ENCODE measurements at regions not wholly inside any gene's neighbourhood (a gene's known extent, or its start where the extent isn't known, plus 50 kb on each side); places are given as distances from the start of the nearest gene placed in this dataset.

GRCh38 chr9:26308328-26308727 is 584.3 kb downstream of the CAAP1 start:
- Histone ChIP-seq H3K27me3 (replicated peaks; ENCODE audit: insufficient read depth) (no peaks in the 10 kb centered on the region), H3K4me1 (ENCODE audit: insufficient read depth) (peaks cover 27% of the 10 kb centered on the region), H3K9me3 (ENCODE audit: low read depth) (no peaks in the 10 kb centered on the region), H3K79me2 (ENCODE audit: insufficient read depth) (no peaks in the 10 kb centered on the region), H3F3A (ENCODE audit: insufficient read depth) (peaks cover 16% of the 10 kb centered on the region; the same call in 1 of the 2 replicates), H3K9me2 (ENCODE audit: insufficient read depth) (no peaks in the 10 kb centered on the region), H4K20me1 (ENCODE audit: insufficient read depth) (no peaks in the 10 kb centered on the region), H3K36me3 (ENCODE audit: low read depth) (no peaks in the 10 kb centered on the region), H3K27ac (peak overlapping the region; percentile 19; the same call in 1 of the 2 replicates), H3K4me2 (ENCODE audit: unreplicated experiment) (no peak overlapping the region), H3K4me3 (no peak overlapping the region), H2AFZ (no peak overlapping the region), H3K9ac (no peak overlapping the region)
- 14 to 33% methylated on average over 1 of the region's 1 CpG for WGBS, 2 experiments (ENCODE audit: low coverage in 1 of 2, low lambda C conversion rate in 2 of 2, missing lambda C conversion rate in 2 of 2)
- TF ChIP-seq EZH2phosphoT487 (IDR thresholded peaks at IDR 0.05; ENCODE audit: insufficient read depth, low read depth) (no peak), EZH2 (IDR thresholded peaks at IDR 0.05; ENCODE audit: insufficient read depth, poor library complexity, severe bottlenecking) (no peak)
- peak; percentile 48 for DNase-seq
- in situ Hi-C loops (cut with MboI): no loop called here

GRCh38 chr9:26301659-26302058 is 590.9 kb downstream of the CAAP1 start:
- no peak overlapping the region for H3K9ac ChIP-seq
- H2AFZ ChIP-seq: no peak overlapping the region
- H3K9me2 ChIP-seq (ENCODE audit: insufficient read depth): no peaks in the 10 kb centered on the region
- no peaks in the 10 kb centered on the region for H4K20me1 ChIP-seq (ENCODE audit: insufficient read depth)
- H3K27ac ChIP-seq: no peak overlapping the region
- no peaks in the 10 kb centered on the region for H3K9me3 ChIP-seq (ENCODE audit: low read depth)
- no peak overlapping the region for H3K4me2 ChIP-seq (ENCODE audit: unreplicated experiment)
- TF ChIP-seq EZH2 (IDR thresholded peaks at IDR 0.05; ENCODE audit: insufficient read depth, poor library complexity, severe bottlenecking): no peak
- no peak for TF ChIP-seq EZH2phosphoT487 (IDR thresholded peaks at IDR 0.05; ENCODE audit: insufficient read depth, low read depth)
- 62 to 86% methylated on average over 1 of the region's 1 CpG for WGBS, 2 experiments (ENCODE audit: low coverage in 1 of 2, low lambda C conversion rate in 2 of 2, missing lambda C conversion rate in 2 of 2)
- in situ Hi-C loops (cut with MboI): no loop called here
- H3F3A ChIP-seq (ENCODE audit: insufficient read depth): no peaks in the 10 kb centered on the region
- no peak overlapping the region for H3K4me3 ChIP-seq
- peaks cover 8% of the 10 kb centered on the region for H3K4me1 ChIP-seq (ENCODE audit: insufficient read depth)
- H3K36me3 ChIP-seq (ENCODE audit: low read depth): no peaks in the 10 kb centered on the region
- no peak for DNase-seq
- H3K79me2 ChIP-seq (ENCODE audit: insufficient read depth): no peaks in the 10 kb centered on the region
- no peaks in the 10 kb centered on the region for H3K27me3 ChIP-seq (replicated peaks; ENCODE audit: insufficient read depth)

- H3K36me3 ChIP-seq (ENCODE audit: low read depth): no peaks in the 10 kb centered on the region
- H3K9me3 ChIP-seq (ENCODE audit: low read depth): no peaks in the 10 kb centered on the region
- DNase-seq: no peak
- H3K27me3 ChIP-seq (replicated peaks; ENCODE audit: insufficient read depth): no peaks in the 10 kb centered on the region
- H4K20me1 ChIP-seq (ENCODE audit: insufficient read depth): no peaks in the 10 kb centered on the region
- in situ Hi-C loops (cut with MboI): no loop called here
- no peaks in the 10 kb centered on the region for H3K9me2 ChIP-seq (ENCODE audit: insufficient read depth)
- H3K4me2 ChIP-seq (ENCODE audit: unreplicated experiment): no peak overlapping the region
- no peak overlapping the region for H2AFZ ChIP-seq
- H3K4me1 ChIP-seq (ENCODE audit: insufficient read depth): peaks cover 8% of the 10 kb centered on the region
- WGBS, 2 experiments (ENCODE audit: low coverage in 1 of 2, low lambda C conversion rate in 2 of 2, missing lambda C conversion rate in 2 of 2): 51 to 60% methylated on average over 3 of the region's 3 CpGs
- no peaks in the 10 kb centered on the region for H3F3A ChIP-seq (ENCODE audit: insufficient read depth)
- no peak overlapping the region for H3K4me3 ChIP-seq
- no peaks in the 10 kb centered on the region for H3K79me2 ChIP-seq (ENCODE audit: insufficient read depth)
- TF ChIP-seq EZH2phosphoT487 (IDR thresholded peaks at IDR 0.05; ENCODE audit: insufficient read depth, low read depth): no peak
- TF ChIP-seq EZH2 (IDR thresholded peaks at IDR 0.05; ENCODE audit: insufficient read depth, poor library complexity, severe bottlenecking): no peak
- no peak overlapping the region for H3K27ac ChIP-seq
- no peak overlapping the region for H3K9ac ChIP-seq
Observed at GRCh38 chr9:26301046-26301445, 591.6 kb downstream of the CAAP1 start.

- Histone ChIP-seq H3K4me3 (no peak overlapping the region), H3K79me2 (ENCODE audit: insufficient read depth) (no peaks in the 10 kb centered on the region), H3K27me3 (replicated peaks; ENCODE audit: insufficient read depth) (no peaks in the 10 kb centered on the region), H3K9me3 (ENCODE audit: low read depth) (no peaks in the 10 kb centered on the region), H3F3A (ENCODE audit: insufficient read depth) (no peaks in the 10 kb centered on the region), H3K9ac (no peak overlapping the region), H3K4me2 (ENCODE audit: unreplicated experiment) (no peak overlapping the region), H3K9me2 (ENCODE audit: insufficient read depth) (no peaks in the 10 kb centered on the region), H3K36me3 (ENCODE audit: low read depth) (no peaks in the 10 kb centered on the region), H2AFZ (no peak overlapping the region), H3K4me1 (ENCODE audit: insufficient read depth) (peaks cover 16% of the 10 kb centered on the region), H3K27ac (no peak overlapping the region), H4K20me1 (ENCODE audit: insufficient read depth) (no peaks in the 10 kb centered on the region)
- peak; percentile 29 for DNase-seq
- WGBS, 2 experiments (ENCODE audit: low coverage in 1 of 2, low lambda C conversion rate in 2 of 2, missing lambda C conversion rate in 2 of 2): 65 to 66% methylated on average over 5 of the region's 5 CpGs
- in situ Hi-C loops (cut with MboI): no loop called here
- no peak for TF ChIP-seq EZH2phosphoT487 (IDR thresholded peaks at IDR 0.05; ENCODE audit: insufficient read depth, low read depth)
Observed at GRCh38 chr9:26296910-26297572, 595.6 kb downstream of the CAAP1 start.
